Fibroblast of the conjunctiva (primary cell): ENCODE measurements at regions not wholly inside any gene's neighbourhood (a gene's known extent, or its start where the extent isn't known, plus 50 kb on each side); places are given as distances from the start of the nearest gene placed in this dataset.

Source experiments
- DNase-seq: peaks from one replicate; pipeline ENCODE4 v3.0.0-alpha.2; 2010; ENCODE audit warnings: low read depth

GRCh38 chr16:18059089-18059488, 277.4 kb downstream of the NPIPA8 start:
- no peak for DNase-seq

DNA sequence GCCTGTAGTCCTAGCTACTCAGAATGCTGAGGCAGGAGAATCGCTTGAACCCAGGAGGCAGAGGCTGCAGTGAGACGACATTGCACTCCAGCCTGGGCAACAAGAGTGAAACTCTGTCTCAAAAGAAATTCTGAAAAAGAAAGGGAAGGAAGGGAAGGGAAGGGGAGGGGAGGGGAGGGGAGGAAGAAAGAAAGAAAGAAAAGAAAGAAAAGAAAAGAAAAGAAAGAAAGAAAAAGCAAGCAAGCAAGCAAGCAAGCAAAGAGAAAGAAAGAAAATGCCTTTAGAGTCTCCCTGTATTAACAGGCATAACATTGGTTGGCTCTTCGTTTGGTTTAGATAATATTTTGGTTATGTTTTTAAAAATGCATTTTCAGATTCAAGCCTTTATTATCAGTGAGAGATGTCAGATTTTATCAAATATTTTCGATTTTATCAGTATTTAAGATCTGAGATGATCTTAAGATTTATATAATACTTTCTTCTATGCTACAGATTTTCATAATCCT, 281.1 kb downstream of the NPIPA8 start:
- no peak for DNase-seq

- no peak for DNase-seq
Measured at GRCh38 chr16:18050777-18051176, 285.8 kb downstream of the NPIPA8 start.

GRCh38 chr16:18050234-18050633, 286.3 kb downstream of the NPIPA8 start:
- no peak for DNase-seq

DNA sequence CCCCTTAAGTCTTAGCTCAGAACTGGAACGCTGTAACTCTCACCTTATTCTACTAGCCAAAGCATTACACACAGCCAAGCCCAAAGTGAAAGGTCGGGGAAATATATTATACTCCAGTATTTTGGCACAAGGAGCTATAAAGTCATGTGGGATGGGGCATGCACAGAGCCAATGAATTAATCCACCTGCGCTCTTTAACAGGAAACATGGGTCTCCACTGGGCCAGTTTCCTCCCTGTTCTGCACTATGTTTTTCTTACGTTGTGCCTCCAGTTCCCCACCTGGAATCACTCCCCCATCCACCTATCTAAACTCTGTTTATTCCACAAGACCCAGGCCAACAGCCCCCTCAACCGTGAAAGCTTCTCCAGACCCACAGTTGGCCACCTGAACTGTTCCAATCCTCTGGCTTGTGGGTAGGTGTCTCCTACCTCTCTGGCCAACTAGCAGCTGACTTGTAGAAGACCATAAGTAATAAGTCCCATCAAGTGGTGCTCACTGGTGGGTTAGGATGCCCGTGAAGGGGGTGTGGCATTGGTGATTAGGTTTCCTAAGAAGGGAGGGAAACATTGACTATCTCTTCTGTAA, 286.9 kb downstream of the NPIPA8 start:
- DNase-seq: no peak

GRCh38 chr16:18048853-18049546, 287.5 kb downstream of the NPIPA8 start:
- no peak for DNase-seq

DNA sequence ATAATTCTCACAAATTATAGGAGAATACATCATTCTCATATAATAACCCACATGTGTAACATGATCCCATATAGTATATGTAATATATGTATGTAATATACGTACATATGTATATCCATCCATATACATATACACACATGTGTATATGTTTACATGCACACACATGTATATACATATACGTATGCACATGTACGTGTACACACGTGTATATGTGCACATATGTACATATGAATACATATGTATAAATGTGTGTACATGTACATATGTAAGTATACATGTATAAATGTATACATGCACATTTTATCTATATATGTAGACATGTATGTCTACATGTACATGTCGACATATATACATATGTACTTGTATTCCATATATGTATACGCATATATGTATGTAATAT, 288.8 kb downstream of the NPIPA8 start:
- DNase-seq: no peak

DNA sequence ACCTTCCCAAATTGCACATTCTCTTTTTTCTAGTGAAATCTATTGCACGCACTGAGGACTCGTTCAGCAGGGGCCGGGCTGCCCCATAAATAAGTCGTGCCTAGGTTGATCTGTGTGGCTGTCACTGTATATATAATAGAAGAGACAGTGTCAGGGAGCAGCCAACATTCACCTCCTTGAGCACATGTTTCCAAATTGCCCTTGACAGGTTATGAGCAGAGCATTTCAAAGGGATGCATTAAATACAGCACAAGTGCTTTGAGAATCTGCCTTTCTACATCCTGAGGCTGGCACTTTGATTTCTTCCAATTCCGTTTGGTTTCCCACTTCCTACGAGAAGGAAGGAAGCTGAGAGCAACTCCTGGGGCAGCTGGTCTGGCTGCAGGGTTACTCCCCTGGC, 291.2 kb downstream of the NPIPA8 start:
- DNase-seq: no peak

- DNase-seq: no peak
Measured at GRCh38 chr16:18041864-18042834, 294.4 kb downstream of the NPIPA8 start.

DNA sequence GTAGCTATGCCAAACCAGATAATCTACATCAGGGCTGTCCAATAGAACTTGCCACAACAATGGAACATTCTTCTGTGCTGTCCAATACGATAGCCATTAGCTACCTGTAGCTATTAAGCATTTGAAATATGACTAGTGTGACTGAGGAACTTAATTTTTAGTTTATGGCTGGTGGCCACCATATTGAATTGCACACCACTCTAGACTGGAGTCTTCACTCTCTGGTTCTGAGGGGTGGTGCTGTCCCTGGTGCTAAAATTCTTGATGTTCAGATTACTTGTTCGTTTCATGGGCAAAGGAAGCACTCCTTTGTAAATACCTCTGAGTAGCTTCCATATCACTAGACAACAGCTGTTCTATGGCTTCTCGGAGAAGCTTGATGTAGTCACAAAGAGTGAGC, 296.6 kb downstream of the NPIPA8 start:
- DNase-seq: no peak

DNA sequence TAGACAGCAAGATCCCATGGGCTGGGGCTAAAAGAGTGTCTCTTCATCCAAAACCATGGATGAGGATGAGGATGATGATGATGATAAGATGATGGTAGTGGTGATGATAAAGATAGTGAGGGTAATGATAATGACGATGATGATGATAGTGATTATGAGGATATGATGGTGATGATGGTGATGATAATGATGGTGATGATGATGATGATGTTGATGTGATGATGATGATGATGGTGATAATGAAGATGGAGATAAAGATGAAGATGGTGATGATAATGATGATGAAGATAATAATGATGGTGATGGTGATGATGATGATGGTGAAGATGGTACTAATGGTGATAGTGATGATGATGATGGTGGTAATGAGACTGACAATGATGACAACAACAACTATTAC, 299.5 kb downstream of the NPIPA8 start:
- DNase-seq: no peak

DNA sequence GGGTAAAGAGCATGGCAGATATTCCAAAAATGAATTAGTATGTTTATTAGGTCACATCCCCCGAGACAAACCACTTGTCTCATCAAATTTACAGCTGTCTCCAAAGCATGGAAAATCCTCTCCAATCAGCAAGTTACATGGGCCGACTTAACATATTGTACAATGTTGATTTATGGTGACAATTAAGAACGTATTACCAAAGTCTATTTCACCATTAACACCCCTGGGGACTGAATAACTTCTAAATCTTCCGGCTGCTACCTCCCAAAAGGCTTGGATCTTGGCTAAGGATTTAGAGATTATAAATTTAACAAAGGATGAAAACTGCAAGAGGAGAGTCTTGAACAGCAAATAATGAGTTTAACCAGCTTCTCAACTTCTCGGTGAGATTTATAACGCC, 311.9 kb downstream of the NPIPA8 start:
- DNase-seq: no peak

DNA sequence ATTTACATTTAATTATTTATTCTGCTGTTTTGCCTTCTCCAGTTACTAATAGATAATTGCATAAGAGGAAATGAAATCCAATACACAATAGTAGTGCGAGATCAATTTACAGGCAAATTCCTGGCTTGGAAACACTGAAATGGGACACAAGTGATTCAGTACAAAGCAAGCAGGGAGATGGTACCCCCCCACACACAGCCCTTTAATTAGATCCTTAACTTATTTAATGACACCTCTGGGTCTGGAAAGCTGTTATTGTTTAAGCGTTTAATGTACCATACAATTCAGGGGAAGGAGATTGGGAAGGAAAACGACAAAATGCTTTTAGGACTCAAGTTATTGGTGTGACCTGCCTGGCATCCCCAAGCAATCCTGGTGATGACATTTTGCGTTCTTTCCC, 318.2 kb downstream of the NPIPA8 start:
- DNase-seq: no peak

DNA sequence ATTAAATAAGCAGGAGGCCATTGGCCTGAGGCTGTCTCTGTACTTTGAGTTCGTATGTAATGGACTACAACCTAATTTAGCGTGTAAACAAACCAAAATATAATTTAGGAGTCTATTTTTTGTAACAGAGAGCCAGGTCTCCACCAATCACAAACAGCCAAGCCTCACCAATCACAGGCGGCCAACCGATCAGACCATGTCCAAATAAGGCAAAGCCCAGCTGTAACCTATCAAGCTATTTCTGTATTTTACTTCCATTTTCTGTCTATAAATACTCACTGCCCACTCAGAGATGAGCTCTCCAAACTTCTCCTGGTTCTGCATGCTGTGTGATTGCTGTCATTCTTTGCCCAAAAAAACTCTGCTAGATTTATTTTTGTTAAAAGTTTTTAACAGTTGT, 322.7 kb downstream of the NPIPA8 start:
- DNase-seq: no peak

GRCh38 chr16:18008356-18008755, 328.2 kb downstream of the NPIPA8 start:
- DNase-seq: no peak

GRCh38 chr16:18003033-18003432, 333.5 kb downstream of the NPIPA8 start:
- DNase-seq: no peak

GRCh38 chr16:17998996-17999395, 337.5 kb downstream of the NPIPA8 start:
- no peak for DNase-seq

DNA sequence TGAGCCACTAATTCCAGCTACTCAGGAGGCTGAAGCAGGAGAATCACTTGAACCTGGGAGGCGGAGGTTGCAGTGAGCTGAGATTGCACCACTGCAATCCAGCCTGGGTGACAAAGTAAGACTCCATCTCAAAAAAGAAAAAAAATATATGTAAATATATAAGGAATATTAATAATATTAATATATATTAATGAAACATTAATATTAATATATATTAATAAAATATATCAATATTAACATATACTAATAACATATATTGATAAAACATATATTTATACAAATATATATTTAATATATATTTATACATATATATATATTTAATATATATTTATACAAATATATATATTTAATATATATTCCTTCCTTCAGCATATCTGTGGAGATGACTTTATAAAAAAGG, 338.0 kb downstream of the NPIPA8 start:
- no peak for DNase-seq

- DNase-seq: no peak
Measured at GRCh38 chr16:17994027-17994426, 342.5 kb downstream of the NPIPA8 start.

- DNase-seq: no peak
Measured at GRCh38 chr16:17992416-17992815, 344.1 kb downstream of the NPIPA8 start.

- no peak for DNase-seq
Measured at GRCh38 chr16:17989255-17989654, 347.3 kb downstream of the NPIPA8 start.

DNA sequence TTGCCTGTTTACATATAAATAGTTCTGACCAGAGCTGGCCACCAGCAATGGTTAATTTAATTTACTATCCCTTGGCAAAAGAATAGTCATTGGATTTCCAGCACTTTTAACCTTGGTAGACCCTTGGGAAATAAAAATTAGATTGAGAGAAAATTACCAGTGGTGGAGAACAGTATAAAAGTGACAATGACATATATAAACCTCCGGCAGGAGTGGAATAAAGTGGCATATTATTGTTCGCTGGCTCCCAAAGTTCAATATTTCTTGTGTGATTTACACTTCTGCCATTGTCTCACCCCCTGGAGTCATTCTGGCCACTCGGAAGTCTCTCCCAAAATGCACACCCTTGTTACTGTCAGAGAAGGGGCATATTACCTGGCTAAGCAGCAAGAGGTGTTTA, 347.7 kb downstream of the NPIPA8 start:
- no peak for DNase-seq

DNA sequence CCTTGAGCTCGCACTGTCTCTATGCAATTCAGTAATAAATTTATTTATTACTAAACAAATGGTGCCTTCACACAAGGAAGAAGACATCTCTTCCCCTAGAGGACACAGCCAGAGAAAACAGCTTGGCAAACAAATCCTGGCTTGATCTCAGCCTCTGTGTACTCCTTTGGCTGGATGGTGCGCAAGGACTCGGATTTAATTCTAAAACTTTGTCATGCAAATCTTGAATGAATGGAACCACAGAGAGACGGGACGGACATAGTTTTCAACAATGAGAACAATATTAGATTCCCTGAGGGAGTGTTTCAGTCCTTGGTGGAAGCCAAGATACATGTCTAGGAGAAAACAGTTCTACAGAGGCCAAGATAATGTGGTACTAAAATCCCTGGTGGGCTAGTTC, 349.5 kb downstream of the NPIPA8 start:
- no peak for DNase-seq
